Dendritic cell treated with granulocyte-macrophage colony-stimulating factor and Interleukin-4, amounts not matched to agents 40 ng/mL and 50 ng/mL, for 4 days (primary cell): ENCODE measurements at regions not wholly inside any gene's neighbourhood (a gene's known extent, or its start where the extent isn't known, plus 50 kb on each side); places are given as distances from the start of the nearest gene placed in this dataset.
"Not testable (repeated sequence)": the region's sequence is repeated elsewhere in the genome, so short reads cannot be mapped to it uniquely, and the experiment has no call there.

ENCODE experiments used
- H3K27ac Mint-ChIP-seq: one replicate; pipeline ENCODE4 v1.8.0; 2022; ENCODE audit warnings: mild to moderate bottlenecking, mixed read lengths
- H3K27me3 Mint-ChIP-seq: one replicate; pipeline ENCODE4 v1.8.0; 2022; ENCODE audit warnings: mild to moderate bottlenecking, mixed read lengths
- H3K36me3 Mint-ChIP-seq: one replicate; pipeline ENCODE4 v1.8.0; 2022; ENCODE audit warnings: low read depth, mixed read lengths
- H3K4me1 Mint-ChIP-seq: one replicate; pipeline ENCODE4 v1.8.0; 2022; ENCODE audit warnings: low read depth, mixed read lengths
- H3K4me3 Mint-ChIP-seq: one replicate; pipeline ENCODE4 v1.8.0; 2022; ENCODE audit warnings: mild to moderate bottlenecking, moderate library complexity, mixed read lengths
- H3K9me3 Mint-ChIP-seq: one replicate; pipeline ENCODE4 v1.8.0; 2022; ENCODE audit warnings: mixed read lengths
- intact Hi-C: fragments of 100-400 bp; cut with micrococcal nuclease; formaldehyde crosslinking; loops from one replicate; pipeline ENCODE4 v1.15.0; 2022

- H3K4me1 Mint-ChIP-seq, result no peaks in the 10 kb centered on the region
- H3K27ac Mint-ChIP-seq, result no peak overlapping the region
- H3K36me3 Mint-ChIP-seq, result no peaks in the 10 kb centered on the region
- no peak overlapping the region for H3K4me3 Mint-ChIP-seq
- intact Hi-C loops, result no loop called here
- H3K9me3 Mint-ChIP-seq, result no peaks in the 10 kb centered on the region
- H3K27me3 Mint-ChIP-seq, result no peaks in the 10 kb centered on the region
Observed at GRCh38 chr2:57185568-57185967, 861.0 kb upstream of the VRK2 start.

- Mint-ChIP-seq H3K4me1 (no peaks in the 10 kb centered on the region), H3K27me3 (no peaks in the 10 kb centered on the region), H3K36me3 (no peaks in the 10 kb centered on the region), H3K27ac (no peak overlapping the region), H3K4me3 (no peak overlapping the region), H3K9me3 (peaks cover 12% of the 10 kb centered on the region)
- intact Hi-C loops, result no loop called here
Observed at GRCh38 chr2:57190007-57190406, 856.6 kb upstream of the VRK2 start.

- no peaks in the 10 kb centered on the region for H3K4me1 Mint-ChIP-seq
- peaks cover 16% of the 10 kb centered on the region for H3K9me3 Mint-ChIP-seq
- no peak overlapping the region for H3K4me3 Mint-ChIP-seq
- H3K27ac Mint-ChIP-seq, result no peak overlapping the region
- H3K36me3 Mint-ChIP-seq, result no peaks in the 10 kb centered on the region
- intact Hi-C loops, result no loop called here
- H3K27me3 Mint-ChIP-seq, result no peaks in the 10 kb centered on the region
Observed at GRCh38 chr2:57199663-57200062, 846.9 kb upstream of the VRK2 start.

- Mint-ChIP-seq H3K36me3 (no peaks in the 10 kb centered on the region), H3K27ac (no peak overlapping the region), H3K27me3 (no peaks in the 10 kb centered on the region), H3K4me1 (no peaks in the 10 kb centered on the region), H3K4me3 (no peak overlapping the region), H3K9me3 (peaks cover 6% of the 10 kb centered on the region)
- intact Hi-C loops, result no loop called here
Observed at GRCh38 chr2:57204364-57204763, 842.2 kb upstream of the VRK2 start.

GRCh38 chr2:57205241-57205640 is 841.4 kb upstream of the VRK2 start:
- intact Hi-C loops, result no loop called here
- Mint-ChIP-seq H3K9me3 (peaks cover 8% of the 10 kb centered on the region), H3K27ac (no peak overlapping the region), H3K27me3 (no peaks in the 10 kb centered on the region), H3K36me3 (no peaks in the 10 kb centered on the region), H3K4me1 (no peaks in the 10 kb centered on the region), H3K4me3 (no peak overlapping the region)

GRCh38 chr2:57207191-57207590 is 839.4 kb upstream of the VRK2 start:
- H3K4me1 Mint-ChIP-seq, result no peaks in the 10 kb centered on the region
- no peak overlapping the region for H3K4me3 Mint-ChIP-seq
- no peaks in the 10 kb centered on the region for H3K27me3 Mint-ChIP-seq
- no peak overlapping the region for H3K27ac Mint-ChIP-seq
- no peaks in the 10 kb centered on the region for H3K36me3 Mint-ChIP-seq
- peaks cover 19% of the 10 kb centered on the region for H3K9me3 Mint-ChIP-seq
- intact Hi-C loops, result no loop called here

GRCh38 chr2:57209799-57210198 is 836.8 kb upstream of the VRK2 start:
- Mint-ChIP-seq H3K4me3 (no peak overlapping the region), H3K27ac (no peak overlapping the region), H3K27me3 (no peaks in the 10 kb centered on the region), H3K9me3 (peaks cover 33% of the 10 kb centered on the region), H3K4me1 (no peaks in the 10 kb centered on the region), H3K36me3 (no peaks in the 10 kb centered on the region)
- intact Hi-C loops, result no loop called here

GRCh38 chr2:57210855-57211254 is 835.8 kb upstream of the VRK2 start:
- Mint-ChIP-seq H3K27me3 (no peaks in the 10 kb centered on the region), H3K4me1 (no peaks in the 10 kb centered on the region), H3K27ac (no peak overlapping the region), H3K9me3 (peaks cover 33% of the 10 kb centered on the region), H3K36me3 (no peaks in the 10 kb centered on the region), H3K4me3 (no peak overlapping the region)
- intact Hi-C loops, result no loop called here

GRCh38 chr2:57217013-57217412 is 829.6 kb upstream of the VRK2 start:
- Mint-ChIP-seq H3K36me3 (no peaks in the 10 kb centered on the region), H3K9me3 (peaks cover 43% of the 10 kb centered on the region), H3K27ac (no peak overlapping the region), H3K4me3 (no peak overlapping the region), H3K27me3 (no peaks in the 10 kb centered on the region), H3K4me1 (no peaks in the 10 kb centered on the region)
- intact Hi-C loops, result no loop called here

- H3K4me1 Mint-ChIP-seq, result no peaks in the 10 kb centered on the region
- H3K36me3 Mint-ChIP-seq, result no peaks in the 10 kb centered on the region
- no peak overlapping the region for H3K4me3 Mint-ChIP-seq
- H3K27ac Mint-ChIP-seq, result no peak overlapping the region
- intact Hi-C loops, result no loop called here
- H3K9me3 Mint-ChIP-seq, result peaks cover 33% of the 10 kb centered on the region
- H3K27me3 Mint-ChIP-seq, result no peaks in the 10 kb centered on the region
Observed at GRCh38 chr2:57218206-57218605, 828.4 kb upstream of the VRK2 start.

- H3K27ac Mint-ChIP-seq, intact Hi-C loops, H3K4me1 Mint-ChIP-seq, H3K36me3 Mint-ChIP-seq, H3K9me3 Mint-ChIP-seq, H3K27me3 Mint-ChIP-seq, H3K4me3 Mint-ChIP-seq: not testable (repeated sequence)
Observed at GRCh38 chr2:57229706-57230105, 816.9 kb upstream of the VRK2 start.

GRCh38 chr2:57232341-57232740 is 814.3 kb upstream of the VRK2 start:
- H3K4me1 Mint-ChIP-seq, H3K4me3 Mint-ChIP-seq, H3K9me3 Mint-ChIP-seq, H3K27ac Mint-ChIP-seq, H3K36me3 Mint-ChIP-seq, H3K27me3 Mint-ChIP-seq, intact Hi-C loops: not testable (repeated sequence)

GRCh38 chr2:57251495-57251894 is 795.1 kb upstream of the VRK2 start:
- peaks cover 57% of the 10 kb centered on the region for H3K9me3 Mint-ChIP-seq
- H3K27ac Mint-ChIP-seq, H3K4me3 Mint-ChIP-seq, H3K4me1 Mint-ChIP-seq, H3K27me3 Mint-ChIP-seq, H3K36me3 Mint-ChIP-seq, intact Hi-C loops: not testable (repeated sequence)

GRCh38 chr2:57276408-57276807 is 770.2 kb upstream of the VRK2 start:
- H3K27ac Mint-ChIP-seq, H3K27me3 Mint-ChIP-seq, H3K4me1 Mint-ChIP-seq, H3K36me3 Mint-ChIP-seq, intact Hi-C loops, H3K4me3 Mint-ChIP-seq: not testable (repeated sequence)
- H3K9me3 Mint-ChIP-seq, result peaks cover 67% of the 10 kb centered on the region

- intact Hi-C loops, result no loop called here
- H3K9me3 Mint-ChIP-seq, result peaks cover 74% of the 10 kb centered on the region
Observed at GRCh38 chr2:57278451-57278850, 768.2 kb upstream of the VRK2 start.

GRCh38 chr2:57291209-57291608 is 755.4 kb upstream of the VRK2 start:
- intact Hi-C loops, result no loop called here
- Mint-ChIP-seq H3K27ac (no peak overlapping the region), H3K9me3 (peaks cover 7% of the 10 kb centered on the region), H3K4me3 (no peak overlapping the region), H3K4me1 (no peaks in the 10 kb centered on the region), H3K27me3 (no peaks in the 10 kb centered on the region), H3K36me3 (no peaks in the 10 kb centered on the region)

More at GRCh38 chr2:57278451-57278850, 768.2 kb upstream of the VRK2 start:
- Mint-ChIP-seq H3K4me3 (no peak overlapping the region), H3K27ac (no peak overlapping the region), H3K36me3 (no peaks in the 10 kb centered on the region), H3K4me1 (no peaks in the 10 kb centered on the region), H3K27me3 (no peaks in the 10 kb centered on the region)
